B cell (primary cell): ENCODE measurements at regions not wholly inside any gene's neighbourhood (a gene's known extent, or its start where the extent isn't known, plus 50 kb on each side); places are given as distances from the start of the nearest gene placed in this dataset.

Experiments used
- ATAC-seq: fragments of 200-7000 bp; cut with Tn5 transposase; one replicate; pipeline ENCODE4 v1.10.0; 2021; ENCODE audit warnings: low read depth, mild to moderate bottlenecking, moderate number of reproducible peaks, moderate library complexity
- CTCF ChIA-PET: fragments of 350-600 bp; sonication (Branson Sonifier 250); formaldehyde crosslinking; loops from one replicate; lab custom pipeline; 2021; ENCODE audit warnings: antibody characterized with exemption, inconsistent platforms; lab: Charles Lee
- POLR2A ChIA-PET: fragments of 350-600 bp; sonication (Branson Sonifier 250); formaldehyde crosslinking; loops from one replicate; lab custom pipeline; 2021; ENCODE audit warnings: antibody characterized with exemption; lab: Charles Lee
- DNase-seq: peaks from one replicate; pipeline ENCODE4 v3.0.0; 2013
- H2AFZ ChIP-seq: 2 replicates; pipeline ENCODE4 v1.6.1; 2012; ENCODE audit warnings: mild to moderate bottlenecking, low read depth, low read length; ENCODE audit not compliant: insufficient read depth, poor library complexity, severe bottlenecking
- H3K27ac ChIP-seq, 2 donors: 1 replicate in 1 of 2; 2 replicates in 1 of 2; pipeline ENCODE4 v1.5.1; 2012 to 2013; ENCODE audit warnings: low read length in 2 of 2, mild to moderate bottlenecking in 2 of 2, moderate library complexity in 1 of 2
- H3K27me3 ChIP-seq, 4 experiments: fragments of 200-600 bp in 1 of 4; sonication (generic) in 1 of 4; replicated peaks in 1 of 4; 1 replicate in 2 of 4; 2 replicates in 2 of 4; pipeline versions ENCODE4 v1.6.1 to v1.7.0; 2013 to 2016; ENCODE audit warnings: low read length in 3 of 4, mild to moderate bottlenecking in 2 of 4, mixed read lengths in 1 of 4, moderate library complexity in 1 of 4; ENCODE audit not compliant: insufficient read depth in 4 of 4, control insufficient read depth in 3 of 4; ENCODE audit errors: control extremely low read depth in 1 of 4
- H3K36me3 ChIP-seq, 2 experiments: replicated peaks in 1 of 2; 1 replicate in 1 of 2; 2 replicates in 1 of 2; pipeline versions ENCODE4 v1.6.1 to v1.7.1; 2013; ENCODE audit warnings: low read length in 1 of 2; ENCODE audit not compliant: insufficient read depth in 2 of 2, control insufficient read depth in 1 of 2; ENCODE audit errors: control extremely low read depth in 1 of 2, extremely low read depth in 1 of 2
- H3K4me1 ChIP-seq, 2 donors: fragments of 200-600 bp in 1 of 2; sonication (generic) in 1 of 2; 1 replicate in 1 of 2; 2 replicates in 1 of 2; pipeline versions ENCODE4 v1.5.1 to v1.6.1; 2013 to 2017; ENCODE audit warnings: low read length in 2 of 2; ENCODE audit not compliant: control insufficient read depth in 2 of 2, insufficient read depth in 2 of 2
- H3K4me2 ChIP-seq: replicated peaks from 2 replicates; pipeline ENCODE3; 2012; ENCODE audit warnings: mild to moderate bottlenecking, low read depth, low read length; ENCODE audit not compliant: poor library complexity, severe bottlenecking
- H3K4me3 ChIP-seq, 5 experiments: fragments of 200-600 bp in 1 of 5; sonication (generic) in 1 of 5; 1 replicate in 3 of 5; 2 replicates in 2 of 5; pipeline versions ENCODE4 v1.5.1 to v1.7.0; 2011 to 2016; ENCODE audit warnings: low read length in 4 of 5, mild to moderate bottlenecking in 4 of 5, low read depth in 2 of 5, control low read depth in 1 of 5, moderate library complexity in 1 of 5; ENCODE audit not compliant: insufficient read depth in 1 of 5; ENCODE audit errors: control extremely low read depth in 1 of 5, extremely low read depth in 1 of 5
- H3K79me2 ChIP-seq: fragments of 200-600 bp; sonication (generic); one replicate; pipeline ENCODE4 v1.6.0; 2016; ENCODE audit warnings: low read length; ENCODE audit not compliant: control insufficient read depth, insufficient read depth
- H3K9ac ChIP-seq: fragments of 200-600 bp; sonication (generic); 2 replicates; pipeline ENCODE4 v1.6.1; 2017; ENCODE audit warnings: mild to moderate bottlenecking, low read length, moderate library complexity
- H3K9me3 ChIP-seq, 3 donors: one replicate each; pipeline versions ENCODE4 v1.6.1 to v1.7.1; 2013; ENCODE audit warnings: low read length in 2 of 3; ENCODE audit not compliant: control insufficient read depth in 2 of 3, insufficient read depth in 1 of 3; ENCODE audit errors: control extremely low read depth in 1 of 3
- H4K20me1 ChIP-seq: 2 replicates; pipeline ENCODE4 v1.6.0; 2012; ENCODE audit warnings: mild to moderate bottlenecking, low read length; ENCODE audit not compliant: insufficient read depth, control insufficient read depth, poor library complexity, severe bottlenecking
- H3K27ac Mint-ChIP-seq: one replicate; pipeline ENCODE4 v1.8.0; 2021; ENCODE audit warnings: mixed read lengths
- H3K27me3 Mint-ChIP-seq: one replicate; pipeline ENCODE4 v1.8.0; 2021; ENCODE audit warnings: mixed read lengths
- H3K4me1 Mint-ChIP-seq: one replicate; pipeline ENCODE4 v1.8.0; 2021; ENCODE audit warnings: mixed read lengths
- H3K4me3 Mint-ChIP-seq: one replicate; pipeline ENCODE4 v1.8.0; 2021; ENCODE audit warnings: mixed read lengths
- H3K9me3 Mint-ChIP-seq: one replicate; pipeline ENCODE4 v1.8.0; 2022; ENCODE audit warnings: mixed read lengths; ENCODE audit not compliant: insufficient read depth
- CTCF ChIP-seq: fragments of 200-600 bp; IDR thresholded peaks from one replicate; pipeline ENCODE4 v1.8.0; 2022; ENCODE audit warnings: antibody characterized with exemption, mild to moderate bottlenecking
- EZH2 ChIP-seq: IDR thresholded peaks from 2 replicates; pipeline ENCODE4 v1.6.1; 2012; ENCODE audit warnings: borderline replicate concordance, low read depth, mild to moderate bottlenecking, moderate library complexity, low read length; ENCODE audit not compliant: insufficient read depth, poor library complexity, severe bottlenecking
- WGBS: methylation state at CpG from one replicate; pipeline ENCODE4 v1.1.5; 2013; ENCODE audit warnings: missing lambda C conversion rate; ENCODE audit not compliant: insufficient coverage; 5-methylcytosine and 5-hydroxymethylcytosine counted together
- intact Hi-C: fragments of 100-400 bp; cut with micrococcal nuclease; formaldehyde crosslinking; loops from one replicate; pipeline ENCODE4 v1.10.0; 2022

- no peak for DNase-seq
- ChIA-PET POLR2A (no interaction called here), CTCF (no interaction called here)
- Histone ChIP-seq H3K4me2 (no peak overlapping the region), H3K79me2 (no peaks in the 10 kb centered on the region), H3K27ac (no peak overlapping the region), H3K4me1 (no peaks in the 10 kb centered on the region), H2AFZ (no peak overlapping the region), H3K4me3 (no peak overlapping the region), H3K36me3 (no peaks in the 10 kb centered on the region), H4K20me1 (no peaks in the 10 kb centered on the region), H3K9ac (no peak overlapping the region), H3K9me3 (no peaks in the 10 kb centered on the region), H3K27me3 (peaks cover 0 to 4% (median 0%) of the 10 kb centered on the region in 4 experiments)
- intact Hi-C loops: no loop called here
- Mint-ChIP-seq H3K27ac (no peak overlapping the region), H3K4me1 (no peaks in the 10 kb centered on the region), H3K27me3 (no peaks in the 10 kb centered on the region), H3K9me3 (no peaks in the 10 kb centered on the region), H3K4me3 (no peak overlapping the region)
- no CpG with 5 or more reads among the region's 1 CpG for WGBS
- no peak for ATAC-seq
- TF ChIP-seq CTCF: no peak
- TF ChIP-seq EZH2: no peak
These were observed 1044.0 kb downstream of the IGSF11 start for GRCh38 chr3:117990627-117991026.

- no peak overlapping the region for H3K27ac Mint-ChIP-seq
- no peak overlapping the region for H3K4me3 Mint-ChIP-seq
- H3K27me3 Mint-ChIP-seq: no peaks in the 10 kb centered on the region
- no peaks in the 10 kb centered on the region for H3K9me3 Mint-ChIP-seq
- Histone ChIP-seq H3K4me1 (peaks cover 9 to 10% of the 10 kb centered on the region in 2 donors), H3K27ac (no peak overlapping the region), H3K36me3 (no peaks in the 10 kb centered on the region), H3K4me2 (no peak overlapping the region), H3K9ac (no peak overlapping the region), H3K9me3 (peaks cover 0 to 10% (median 0%) of the 10 kb centered on the region in 3 donors), H3K79me2 (no peaks in the 10 kb centered on the region), H3K4me3 (no peak overlapping the region), H3K27me3 (peaks cover 0 to 15% (median 3%) of the 10 kb centered on the region in 4 experiments), H4K20me1 (no peaks in the 10 kb centered on the region), H2AFZ (no peak overlapping the region)
- H3K4me1 Mint-ChIP-seq: no peaks in the 10 kb centered on the region
- 29% methylated on average over 5 of the region's 9 CpGs for WGBS
- TF ChIP-seq CTCF (no peak), EZH2 (no peak)
- ChIA-PET POLR2A (no interaction called here), CTCF (interaction anchor here (1.0 to 1.7 kb wide), 2 partner anchors 9 to 1225 kb away, joined by 4 to 5 read pairs; no protein-coding TSS in a partner anchor)
- ATAC-seq (no peak), DNase-seq (no peak)
- intact Hi-C loops: loop anchor here (5.0 kb wide), 1 partner anchor 1129 kb away; no protein-coding TSS in a partner anchor
These were observed 1038.7 kb downstream of the IGSF11 start for GRCh38 chr3:117995842-117996437.
